Neural cell (in vitro differentiated cells): ENCODE measurements at regions not wholly inside any gene's neighbourhood (a gene's known extent, or its start where the extent isn't known, plus 50 kb on each side); places are given as distances from the start of the nearest gene placed in this dataset.

Experiments used
- H2AFZ ChIP-seq: fragments of 200-600, 300-800 bp; sonication (generic), shearing (Covaris generic); 2 replicates; pipeline ENCODE4 v1.6.0; 2014; ENCODE audit warnings: low read depth, mild to moderate bottlenecking, antibody characterized with exemption, low read length, moderate library complexity
- H3F3A ChIP-seq: fragments of 200-600 bp; shearing (Covaris generic); 2 replicates; pipeline ENCODE4 v1.6.1; 2016; ENCODE audit warnings: mild to moderate bottlenecking, moderate library complexity, mixed read lengths, antibody characterized with exemption, low read length; ENCODE audit not compliant: insufficient read depth, poor library complexity, severe bottlenecking
- H3K27ac ChIP-seq: fragments of 200-600, 300-800 bp; sonication (generic), shearing (Covaris generic); 2 replicates; pipeline ENCODE4 v1.5.1; 2014; ENCODE audit warnings: mild to moderate bottlenecking, low read length, moderate library complexity
- H3K27me3 ChIP-seq: fragments of 300-800, 200-600 bp; sonication (generic), shearing (Covaris generic); 2 replicates; pipeline ENCODE4 v1.6.0; 2014; ENCODE audit warnings: mild to moderate bottlenecking, low read depth, low read length, moderate library complexity; ENCODE audit not compliant: insufficient read depth
- H3K36me3 ChIP-seq: fragments of 300-800, 200-600 bp; sonication (generic), shearing (Covaris generic); 2 replicates; pipeline ENCODE4 v1.5.1; 2014; ENCODE audit warnings: mild to moderate bottlenecking, antibody characterized with exemption, low read length, moderate library complexity; ENCODE audit not compliant: insufficient read depth
- H3K4me2 ChIP-seq: fragments of 300-800, 200-600 bp; sonication (generic), shearing (Covaris generic); 2 replicates; pipeline ENCODE4 v1.6.0; 2014; ENCODE audit warnings: mild to moderate bottlenecking, low read length
- H3K4me3 ChIP-seq: fragments of 300-800, 200-600 bp; sonication (generic), shearing (Covaris generic); 2 replicates; pipeline ENCODE4 v1.5.1; 2014; ENCODE audit warnings: mild to moderate bottlenecking, low read length, moderate library complexity
- H3K79me2 ChIP-seq: fragments of 200-600 bp; shearing (Covaris generic); replicated peaks from 2 replicates; pipeline ENCODE4 v1.6.0; 2014; ENCODE audit warnings: mild to moderate bottlenecking, low read length, moderate library complexity; ENCODE audit not compliant: insufficient read depth
- H3K9ac ChIP-seq: fragments of 300-800, 200-600 bp; sonication (generic), shearing (Covaris generic); 2 replicates; pipeline ENCODE4 v1.6.1; 2016; ENCODE audit warnings: mild to moderate bottlenecking, low read length, mixed read lengths
- H3K9me2 ChIP-seq: fragments of 200-600 bp; shearing (Covaris generic); 2 replicates; pipeline ENCODE4 v1.6.1; 2016; ENCODE audit warnings: mild to moderate bottlenecking, low read length, mixed read lengths; ENCODE audit not compliant: insufficient read depth
- H3K9me3 ChIP-seq: fragments of 200-600, 300-800 bp; sonication (generic), shearing (Covaris generic); 2 replicates; pipeline ENCODE4 v1.6.1; 2016; ENCODE audit warnings: mild to moderate bottlenecking, mixed run types, low read length, moderate library complexity, mixed read lengths
- H4K20me1 ChIP-seq: fragments of 200-600 bp; shearing (Covaris generic); 2 replicates; pipeline ENCODE4 v1.6.1; 2016; ENCODE audit warnings: mild to moderate bottlenecking, mixed run types; ENCODE audit not compliant: insufficient read depth
- CTCF ChIP-seq: fragments of 450-650 bp; IDR thresholded peaks from 2 replicates; pipeline ENCODE4 v1.5.1; 2014; ENCODE audit warnings: antibody characterized with exemption, mild to moderate bottlenecking, moderate library complexity; ENCODE audit not compliant: poor library complexity, severe bottlenecking
- EP300 ChIP-seq: fragments of 450-650 bp; conservative IDR thresholded peaks from 2 replicates; pipeline ENCODE4 v1.6.1; 2014; ENCODE audit warnings: antibody characterized with exemption, mild to moderate bottlenecking, moderate library complexity; ENCODE audit not compliant: poor library complexity, severe bottlenecking
- EZH2 ChIP-seq: fragments of 200-600, 300-800 bp; shearing (Covaris generic), sonication (generic); IDR thresholded peaks from 2 replicates; pipeline ENCODE4 v1.6.1; 2014; ENCODE audit warnings: antibody characterized with exemption, low read length, borderline replicate concordance, mild to moderate bottlenecking; ENCODE audit not compliant: insufficient read depth, poor library complexity, severe bottlenecking
- MXI1 ChIP-seq: fragments of 450-650 bp; conservative IDR thresholded peaks from 2 replicates; pipeline ENCODE4 v1.6.1; 2014; ENCODE audit warnings: antibody characterized with exemption, mild to moderate bottlenecking; ENCODE audit not compliant: poor library complexity, severe bottlenecking
- POLR2AphosphoS5 ChIP-seq: IDR thresholded peaks from 2 replicates; pipeline ENCODE4 v1.6.1; 2012
- RAD21 ChIP-seq: fragments of 450-650 bp; conservative IDR thresholded peaks from 2 replicates; pipeline ENCODE4 v1.6.1; 2014; ENCODE audit warnings: antibody characterized with exemption, mild to moderate bottlenecking, moderate library complexity
- REST ChIP-seq: IDR thresholded peaks from 2 replicates; pipeline ENCODE4 v1.6.1; 2012; ENCODE audit warnings: borderline replicate concordance
- SMC3 ChIP-seq: fragments of 450-650 bp; conservative IDR thresholded peaks from 2 replicates; pipeline ENCODE4 v1.6.1; 2014; ENCODE audit warnings: antibody characterized with exemption, mild to moderate bottlenecking, moderate library complexity; ENCODE audit not compliant: poor library complexity
- TAF1 ChIP-seq: IDR thresholded peaks from 2 replicates; pipeline ENCODE4 v1.6.1; 2012; ENCODE audit warnings: low read depth

GRCh38 chr17:72580321-72581127 lies 459.7 kb downstream of the SOX9 start:
- no peak overlapping the region for H3K4me2 ChIP-seq
- H3K79me2 ChIP-seq: no peaks in the 10 kb centered on the region
- no peaks in the 10 kb centered on the region for H3K27me3 ChIP-seq
- no peaks in the 10 kb centered on the region for H3F3A ChIP-seq
- no peak overlapping the region for H3K27ac ChIP-seq
- no peak for TF ChIP-seq EZH2
- no peak for TF ChIP-seq EP300
- no peak for TF ChIP-seq POLR2AphosphoS5
- no peak for TF ChIP-seq MXI1
- no peak for TF ChIP-seq RAD21
- TF ChIP-seq REST: no peak
- TF ChIP-seq CTCF: no peak
- TF ChIP-seq SMC3: no peak
- TF ChIP-seq TAF1: no peak
- no peaks in the 10 kb centered on the region for H3K9me2 ChIP-seq
- no peaks in the 10 kb centered on the region for H3K36me3 ChIP-seq
- H4K20me1 ChIP-seq: no peaks in the 10 kb centered on the region
- no peak overlapping the region for H3K9ac ChIP-seq
- H2AFZ ChIP-seq: no peak overlapping the region
- no peak overlapping the region for H3K4me3 ChIP-seq
- no peaks in the 10 kb centered on the region for H3K9me3 ChIP-seq

GRCh38 chr17:72587156-72587555 lies 466.3 kb downstream of the SOX9 start:
- Histone ChIP-seq H3K9ac (no peak overlapping the region), H3F3A (no peaks in the 10 kb centered on the region), H3K27me3 (peaks cover 11% of the 10 kb centered on the region), H3K4me2 (no peak overlapping the region), H3K9me2 (no peaks in the 10 kb centered on the region), H3K27ac (no peak overlapping the region), H3K79me2 (no peaks in the 10 kb centered on the region), H3K4me3 (no peak overlapping the region), H2AFZ (no peak overlapping the region), H4K20me1 (no peaks in the 10 kb centered on the region), H3K9me3 (no peaks in the 10 kb centered on the region), H3K36me3 (no peaks in the 10 kb centered on the region)
- TF ChIP-seq TAF1 (no peak), MXI1 (no peak), RAD21 (no peak), SMC3 (no peak), CTCF (no peak), EZH2 (no peak), POLR2AphosphoS5 (no peak), EP300 (no peak), REST (no peak)
